HG02678 (cell line): ENCODE measurements at regions not wholly inside any gene's neighbourhood (a gene's known extent, or its start where the extent isn't known, plus 50 kb on each side); places are given as distances from the start of the nearest gene placed in this dataset.

ENCODE experiments used
- ATAC-seq: cut with Tn5 transposase; IDR thresholded peaks from one replicate; pipeline ENCODE4 v1.9.1; 2021; ENCODE audit warnings: mild to moderate bottlenecking, moderate library complexity; ENCODE audit not compliant: unreplicated experiment

- no peak for ATAC-seq
Observed at GRCh38 chr22:27212102-27212501, 554.7 kb downstream of the MIAT start.

GRCh38 chr22:27212617-27213177, 555.3 kb downstream of the MIAT start:
- no peak for ATAC-seq

GRCh38 chr22:27213294-27213693, 555.9 kb downstream of the MIAT start:
- ATAC-seq: no peak

DNA sequence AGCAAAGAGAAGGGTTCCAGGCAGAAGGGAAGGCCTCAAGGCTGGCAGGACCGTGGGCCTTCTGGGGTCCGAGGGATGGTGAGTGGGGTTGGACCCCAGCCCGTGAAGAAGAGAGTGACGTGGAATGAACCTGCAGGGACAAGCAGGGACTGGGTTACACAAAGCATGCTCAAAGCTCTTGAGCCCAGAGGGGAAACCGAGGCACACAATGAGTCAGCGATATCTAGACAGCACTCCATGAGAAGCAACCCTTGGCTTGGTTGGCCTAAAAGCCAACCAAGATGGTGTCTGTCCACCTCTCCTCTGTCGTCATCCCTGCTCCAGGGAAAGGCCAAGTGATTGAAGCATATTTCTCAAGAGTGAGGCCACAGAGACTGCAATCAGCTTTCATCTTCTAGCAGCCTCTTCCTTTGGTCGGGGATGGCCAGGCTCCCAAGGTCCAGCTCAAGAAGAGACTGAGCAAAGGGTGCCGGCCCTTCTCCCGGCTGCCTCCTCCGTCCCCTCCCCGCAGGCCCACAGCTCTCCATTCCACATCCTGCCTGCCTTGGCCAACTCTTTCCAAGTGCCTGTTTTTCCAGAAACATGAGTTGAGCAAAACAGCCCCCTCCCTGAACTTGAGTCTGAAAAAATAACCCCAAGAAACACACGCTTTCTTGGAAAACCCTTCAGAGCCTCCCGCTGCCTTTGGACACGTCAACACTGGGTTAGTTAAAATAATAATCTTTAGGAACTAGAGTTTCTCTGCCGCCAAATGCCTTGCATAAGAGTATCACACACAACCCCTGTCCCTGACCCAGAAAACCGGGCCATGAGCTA, 556.6 kb downstream of the MIAT start:
- no peak for ATAC-seq

GRCh38 chr22:27214691-27215090, 557.3 kb downstream of the MIAT start:
- no peak for ATAC-seq

GRCh38 chr22:27215871-27216270, 558.5 kb downstream of the MIAT start:
- ATAC-seq: no peak

- no peak for ATAC-seq
Observed at GRCh38 chr22:27216444-27216843, 559.1 kb downstream of the MIAT start.

DNA sequence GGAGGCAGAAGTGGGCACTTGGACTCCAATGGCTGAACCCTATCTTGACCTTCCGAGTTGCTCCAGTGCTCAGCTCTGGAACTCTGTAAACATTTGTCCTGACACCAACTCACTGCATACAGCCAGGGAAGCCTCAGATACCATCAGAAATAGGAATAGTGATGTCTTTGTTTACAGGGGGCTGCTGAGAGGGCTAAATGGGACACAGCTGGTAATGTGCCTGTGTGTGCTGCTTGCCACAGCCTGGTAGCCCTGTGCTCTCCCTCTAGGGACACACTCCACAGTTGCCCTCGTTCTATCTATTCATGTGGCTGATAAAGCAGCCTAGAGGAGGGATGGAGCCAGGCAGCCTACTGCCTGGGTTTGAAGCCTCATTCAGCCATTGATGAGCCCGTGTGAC, 559.8 kb downstream of the MIAT start:
- ATAC-seq: no peak

- no peak for ATAC-seq
Observed at GRCh38 chr22:27218012-27218920, 560.9 kb downstream of the MIAT start.

DNA sequence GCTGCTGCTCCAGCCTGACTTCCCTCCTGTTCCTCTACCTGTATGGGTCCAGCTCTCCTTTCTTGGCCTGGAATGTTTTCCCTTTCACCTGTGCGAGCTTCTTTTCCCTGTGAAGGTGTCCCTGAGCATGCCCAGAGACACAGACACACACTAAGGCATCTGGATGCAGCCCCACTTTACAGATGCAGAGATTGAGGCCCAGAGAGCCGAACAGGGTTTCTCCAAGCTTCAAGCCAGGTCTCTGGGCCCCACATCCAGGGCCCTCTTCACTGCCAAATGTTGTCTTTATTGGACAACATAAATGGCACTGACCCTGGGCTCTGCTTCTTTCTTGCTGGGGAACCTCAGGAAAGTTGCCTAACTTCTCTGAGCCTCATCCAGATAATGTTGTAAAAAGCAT, 561.6 kb downstream of the MIAT start:
- no peak for ATAC-seq

- ATAC-seq: no peak
Observed at GRCh38 chr22:27220339-27220738, 563.0 kb downstream of the MIAT start.

- ATAC-seq: no peak
Observed at GRCh38 chr22:27222178-27222577, 564.8 kb downstream of the MIAT start.

DNA sequence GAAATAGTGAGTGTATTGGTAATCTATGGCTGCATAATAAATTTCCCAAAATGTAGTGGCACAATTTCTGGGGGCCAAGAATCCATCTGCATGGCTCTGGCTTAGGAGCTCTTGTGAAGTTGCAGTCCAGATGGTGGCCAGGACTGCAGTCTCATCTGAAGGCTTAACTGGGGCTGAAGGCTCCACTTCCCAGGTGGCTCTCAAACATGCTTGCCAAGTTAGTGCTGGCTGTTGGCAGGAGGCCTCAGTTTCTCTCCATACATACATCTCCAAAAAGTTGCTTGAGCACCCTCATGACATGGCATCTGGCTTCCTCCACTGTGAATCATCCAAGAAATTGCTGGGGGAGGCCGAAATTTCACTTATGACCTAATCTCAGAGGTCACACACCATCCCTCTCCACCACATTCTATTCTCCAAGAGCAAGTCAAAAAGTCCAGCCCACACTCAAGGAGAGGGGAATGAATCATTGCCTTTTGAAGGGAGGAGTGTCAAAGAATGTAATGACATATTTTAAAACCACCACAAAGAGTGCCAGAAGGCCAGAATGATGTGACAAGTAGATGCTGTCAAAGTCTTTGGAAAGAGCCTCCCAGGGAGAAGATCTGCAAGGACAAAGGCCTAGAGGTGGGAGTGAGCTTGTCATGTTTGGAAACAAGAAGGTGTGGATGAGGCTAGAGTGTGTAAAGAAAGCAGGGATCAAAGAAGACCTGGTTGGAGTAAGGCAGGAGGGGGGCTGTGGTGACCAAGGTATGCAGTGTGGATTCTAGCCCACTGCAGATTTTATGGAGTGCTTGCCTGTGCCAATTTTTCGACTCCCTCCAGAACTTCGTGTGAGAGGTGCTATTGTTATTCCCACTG, 566.2 kb downstream of the MIAT start:
- ATAC-seq: no peak

- no peak for ATAC-seq
Observed at GRCh38 chr22:27224485-27225374, 567.3 kb downstream of the MIAT start.

GRCh38 chr22:27226666-27227065, 569.3 kb downstream of the MIAT start:
- no peak for ATAC-seq

GRCh38 chr22:27228771-27229170, 571.4 kb downstream of the MIAT start:
- ATAC-seq: no peak

- no peak for ATAC-seq
Observed at GRCh38 chr22:27230189-27230588, 571.4 kb downstream of the MN1 start.

- no peak for ATAC-seq
Observed at GRCh38 chr22:27231266-27231665, 570.3 kb downstream of the MN1 start.

- ATAC-seq: no peak
Observed at GRCh38 chr22:27232077-27232476, 569.5 kb downstream of the MN1 start.
